HL-60 (cell line): ENCODE measurements at regions not wholly inside any gene's neighbourhood (a gene's known extent, or its start where the extent isn't known, plus 50 kb on each side); places are given as distances from the start of the nearest gene placed in this dataset.
"Not testable (repeated sequence)": the region's sequence is repeated elsewhere in the genome, so short reads cannot be mapped to it uniquely, and the experiment has no call there.

Source experiments
- CTCF ChIP-seq: IDR thresholded peaks from one replicate; pipeline ENCODE4 v1.5.1; 2011; ENCODE audit warnings: low read length, control low read depth, inconsistent platforms; ENCODE audit not compliant: insufficient read depth
- POLR2AphosphoS5 ChIP-seq: IDR thresholded peaks from 2 replicates; pipeline ENCODE4 v1.6.1; 2012; ENCODE audit warnings: low read depth
- REST ChIP-seq: IDR thresholded peaks from 2 replicates; pipeline ENCODE4 v1.6.1; 2012; ENCODE audit warnings: low read depth; ENCODE audit not compliant: insufficient replicate concordance

- TF ChIP-seq CTCF, REST, POLR2AphosphoS5: not testable (repeated sequence)
Observed at GRCh38 chr5:112509097-112509496, 90.0 kb upstream of the EPB41L4A start.
